Ecto neural progenitor cell (in vitro differentiated cells): ENCODE measurements at regions not wholly inside any gene's neighbourhood (a gene's known extent, or its start where the extent isn't known, plus 50 kb on each side); places are given as distances from the start of the nearest gene placed in this dataset.

Experiments
- DNase-seq: peaks from one replicate; pipeline ENCODE4 v3.0.0-alpha.2; 2018; ENCODE audit warnings: low spot score

- DNase-seq: no peak
These were observed 52.0 kb upstream of the RPL11 start for GRCh38 chr1:23639460-23640095.

- DNase-seq: no peak
These were observed 52.8 kb upstream of the RPL11 start for GRCh38 chr1:23638786-23639241.

GRCh38 chr1:23638188-23638619 is 53.4 kb upstream of the RPL11 start:
- no peak for DNase-seq

- no peak for DNase-seq
These were observed 55.6 kb upstream of the RPL11 start for GRCh38 chr1:23636009-23636408.

- peak; percentile 66 for DNase-seq
These were observed 56.6 kb upstream of the RPL11 start for GRCh38 chr1:23634840-23635651.

- DNase-seq: no peak
These were observed 57.1 kb upstream of the RPL11 start for GRCh38 chr1:23634518-23634839.

GRCh38 chr1:23632479-23633160 is 59.0 kb upstream of the RPL11 start:
- DNase-seq: no peak

GRCh38 chr1:23629708-23630290 is 61.8 kb upstream of the RPL11 start:
- DNase-seq: no peak

- DNase-seq: no peak
These were observed 62.6 kb upstream of the RPL11 start for GRCh38 chr1:23628951-23629387.

GRCh38 chr1:23627069-23627735 is 64.4 kb upstream of the RPL11 start:
- no peak for DNase-seq

- no peak for DNase-seq
These were observed 65.6 kb upstream of the RPL11 start for GRCh38 chr1:23625929-23626535.

- DNase-seq: no peak
These were observed 66.1 kb upstream of the RPL11 start for GRCh38 chr1:23625459-23625858.

GRCh38 chr1:23624440-23624839 is 65.1 kb upstream of the ID3 start:
- no peak for DNase-seq

GRCh38 chr1:23622284-23622683 is 63.0 kb upstream of the ID3 start:
- DNase-seq: no peak

- no peak for DNase-seq
These were observed 61.3 kb upstream of the ID3 start for GRCh38 chr1:23620605-23621004.

- no peak for DNase-seq
These were observed 60.2 kb upstream of the ID3 start for GRCh38 chr1:23619299-23620188.

- DNase-seq: no peak
These were observed 59.3 kb upstream of the ID3 start for GRCh38 chr1:23618586-23619083.

- no peak for DNase-seq
These were observed 57.8 kb upstream of the ID3 start for GRCh38 chr1:23617084-23617521.

- DNase-seq: no peak
These were observed 57.1 kb upstream of the ID3 start for GRCh38 chr1:23616292-23616824.

- no peak for DNase-seq
These were observed 56.6 kb upstream of the ID3 start for GRCh38 chr1:23615852-23616251.
